Kidney epithelial cell (primary cell): ENCODE measurements at regions not wholly inside any gene's neighbourhood (a gene's known extent, or its start where the extent isn't known, plus 50 kb on each side); places are given as distances from the start of the nearest gene placed in this dataset.

ENCODE experiments used
- DNase-seq: peaks from one replicate; pipeline ENCODE4 v3.0.0-alpha.2; 2010; ENCODE audit warnings: low read depth
- H3K27me3 ChIP-seq: 2 replicates; pipeline ENCODE4 v1.6.0; 2011; ENCODE audit warnings: low read length; ENCODE audit not compliant: control insufficient read depth, insufficient read depth
- H3K36me3 ChIP-seq: 2 replicates; pipeline ENCODE4 v1.5.1; 2011; ENCODE audit warnings: low read length; ENCODE audit not compliant: control insufficient read depth, insufficient read depth
- H3K4me3 ChIP-seq: 2 replicates; pipeline ENCODE4 v1.5.1; 2011; ENCODE audit warnings: low read depth, mild to moderate bottlenecking, control low read depth, low read length
- TF ChIP-seq, protein P1 (sequence below): IDR thresholded peaks from 2 replicates; pipeline ENCODE4 v1.5.1; 2011; ENCODE audit warnings: mild to moderate bottlenecking, moderate library complexity, low read length, control low read depth, inconsistent platforms; ENCODE audit not compliant: insufficient read depth, poor library complexity, severe bottlenecking

DNA sequence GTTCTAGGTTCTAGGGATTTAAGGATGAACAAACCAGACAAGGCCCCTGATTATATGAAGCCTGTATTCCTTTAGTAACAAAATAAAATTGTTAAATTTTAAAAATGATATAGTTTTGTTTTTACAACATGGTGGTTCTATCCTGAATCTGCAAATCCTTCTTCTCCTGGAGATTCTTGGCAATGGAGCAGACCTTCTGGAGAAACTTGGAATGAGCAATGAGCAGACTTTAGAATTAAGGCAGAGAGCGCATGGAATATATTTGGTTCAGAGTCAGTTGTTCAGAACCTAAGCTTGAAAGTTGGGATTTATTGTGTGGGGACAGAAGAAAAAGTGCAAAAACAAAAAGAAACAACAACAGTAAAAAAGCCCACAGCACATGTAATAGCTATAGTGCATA, 381.1 kb downstream of the ADGRL2 start:
- Histone ChIP-seq H3K36me3 (no peaks in the 10 kb centered on the region), H3K27me3 (no peaks in the 10 kb centered on the region), H3K4me3 (no peak overlapping the region)
- DNase-seq = no peak
- TF ChIP-seq, protein P1, sequence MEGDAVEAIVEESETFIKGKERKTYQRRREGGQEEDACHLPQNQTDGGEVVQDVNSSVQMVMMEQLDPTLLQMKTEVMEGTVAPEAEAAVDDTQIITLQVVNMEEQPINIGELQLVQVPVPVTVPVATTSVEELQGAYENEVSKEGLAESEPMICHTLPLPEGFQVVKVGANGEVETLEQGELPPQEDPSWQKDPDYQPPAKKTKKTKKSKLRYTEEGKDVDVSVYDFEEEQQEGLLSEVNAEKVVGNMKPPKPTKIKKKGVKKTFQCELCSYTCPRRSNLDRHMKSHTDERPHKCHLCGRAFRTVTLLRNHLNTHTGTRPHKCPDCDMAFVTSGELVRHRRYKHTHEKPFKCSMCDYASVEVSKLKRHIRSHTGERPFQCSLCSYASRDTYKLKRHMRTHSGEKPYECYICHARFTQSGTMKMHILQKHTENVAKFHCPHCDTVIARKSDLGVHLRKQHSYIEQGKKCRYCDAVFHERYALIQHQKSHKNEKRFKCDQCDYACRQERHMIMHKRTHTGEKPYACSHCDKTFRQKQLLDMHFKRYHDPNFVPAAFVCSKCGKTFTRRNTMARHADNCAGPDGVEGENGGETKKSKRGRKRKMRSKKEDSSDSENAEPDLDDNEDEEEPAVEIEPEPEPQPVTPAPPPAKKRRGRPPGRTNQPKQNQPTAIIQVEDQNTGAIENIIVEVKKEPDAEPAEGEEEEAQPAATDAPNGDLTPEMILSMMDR = no peak

DNA sequence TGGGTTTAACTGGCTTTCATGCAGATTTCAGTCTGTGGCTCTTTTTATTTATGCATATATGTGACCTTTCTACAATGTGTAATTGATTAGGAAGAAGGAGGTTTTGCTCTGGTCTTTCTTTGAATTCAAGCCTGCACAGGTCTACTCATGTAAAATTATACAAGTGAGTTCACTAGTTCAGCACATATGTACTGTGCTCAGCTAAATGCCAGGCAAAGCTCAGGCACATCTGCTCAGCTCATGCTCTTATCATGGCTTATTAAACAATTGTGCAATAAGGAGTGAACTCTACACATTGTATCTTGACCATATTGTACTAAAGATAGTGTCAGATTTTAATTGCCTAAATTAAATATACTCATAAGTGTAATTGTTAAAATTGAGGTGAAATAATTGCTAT, 378.4 kb downstream of the ADGRL2 start:
- TF ChIP-seq, protein P1 = no peak
- DNase-seq = no peak
- Histone ChIP-seq H3K27me3 (no peaks in the 10 kb centered on the region), H3K36me3 (no peaks in the 10 kb centered on the region), H3K4me3 (no peak overlapping the region)

DNA sequence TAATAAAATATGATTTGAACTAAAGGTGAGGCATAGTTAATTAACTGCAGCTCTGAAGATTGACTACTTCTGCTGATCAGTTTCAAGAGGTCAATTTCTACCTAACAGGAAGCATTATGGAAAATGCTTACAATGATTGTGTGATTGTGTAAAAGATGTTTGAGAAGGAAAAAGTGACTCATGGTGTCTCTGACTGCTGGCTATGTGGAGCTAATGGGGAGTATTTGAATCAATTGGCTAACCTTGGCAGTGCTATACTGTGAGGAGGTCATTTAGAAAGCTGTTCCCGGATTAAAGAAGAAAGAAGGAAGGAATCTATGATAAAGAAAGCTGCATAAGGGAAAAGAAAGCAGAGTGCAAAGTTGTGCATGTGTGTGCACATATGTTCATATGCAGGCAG, 376.5 kb downstream of the ADGRL2 start:
- Histone ChIP-seq H3K4me3 (no peak overlapping the region), H3K36me3 (no peaks in the 10 kb centered on the region), H3K27me3 (no peaks in the 10 kb centered on the region)
- TF ChIP-seq, protein P1 = no peak
- no peak for DNase-seq

DNA sequence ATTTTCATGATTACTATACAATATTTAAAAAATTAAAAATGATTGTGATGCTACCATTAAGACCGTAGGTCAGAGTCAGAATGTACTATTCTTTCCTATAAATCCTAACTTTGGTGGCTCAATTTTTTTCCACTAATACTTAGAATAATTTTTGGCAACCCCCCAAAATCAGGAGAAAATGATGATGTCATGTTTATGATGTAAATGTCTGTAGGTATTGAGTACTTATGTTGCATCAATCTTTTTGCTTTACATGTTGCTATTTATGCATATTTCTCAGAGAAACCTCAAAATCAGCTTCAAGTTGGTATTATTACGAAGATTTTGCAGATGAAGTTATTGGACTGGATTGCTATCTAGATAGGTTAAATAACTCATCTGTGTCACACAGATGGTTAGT, 371.2 kb downstream of the ADGRL2 start:
- Histone ChIP-seq H3K36me3 (no peaks in the 10 kb centered on the region), H3K4me3 (no peak overlapping the region), H3K27me3 (no peaks in the 10 kb centered on the region)
- TF ChIP-seq, protein P1 = no peak
- DNase-seq = no peak

DNA sequence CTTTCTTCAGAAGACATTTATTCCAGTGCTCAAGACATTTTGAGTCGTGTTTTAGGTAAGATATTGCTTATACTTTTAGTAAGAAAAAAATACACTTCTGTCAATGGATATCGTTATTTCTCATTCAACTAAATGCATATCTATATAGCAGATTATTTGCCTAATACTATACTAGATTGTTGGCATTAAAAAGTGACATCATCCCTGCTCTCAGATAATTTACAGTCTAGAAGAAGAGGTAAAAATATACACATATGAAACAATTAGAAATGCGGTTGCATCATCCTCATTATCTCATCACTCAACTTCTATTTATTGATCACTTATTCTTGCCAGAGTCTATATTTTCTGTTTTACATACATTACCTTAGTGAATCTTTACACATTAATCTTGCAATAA, 367.7 kb downstream of the ADGRL2 start:
- Histone ChIP-seq H3K27me3 (no peaks in the 10 kb centered on the region), H3K36me3 (no peaks in the 10 kb centered on the region)
- no peak for DNase-seq

GRCh38 chr1:82165304-82165703, 364.6 kb downstream of the ADGRL2 start:
- DNase-seq = no peak
- TF ChIP-seq, protein P1 = no peak
- no peak overlapping the region for H3K4me3 ChIP-seq

More for the DNA sequence above, 367.7 kb downstream of the ADGRL2 start:
- H3K4me3 ChIP-seq = no peak overlapping the region
- TF ChIP-seq, protein P1 = no peak

More at GRCh38 chr1:82165304-82165703, 364.6 kb downstream of the ADGRL2 start:
- Histone ChIP-seq H3K27me3 (no peaks in the 10 kb centered on the region), H3K36me3 (no peaks in the 10 kb centered on the region)
